ENCODE measurements at regions not wholly inside any gene's neighbourhood (a gene's known extent, or its start where the extent isn't known, plus 50 kb on each side); places are given as distances from the start of the nearest gene placed in this dataset.

- no peak for DNase-seq
Observed at GRCh38 chr2:226426292-226426736, 373.3 kb downstream of the IRS1 start.

- no peak for DNase-seq
Observed at GRCh38 chr2:226424971-226425370, 374.6 kb downstream of the IRS1 start.

DNA sequence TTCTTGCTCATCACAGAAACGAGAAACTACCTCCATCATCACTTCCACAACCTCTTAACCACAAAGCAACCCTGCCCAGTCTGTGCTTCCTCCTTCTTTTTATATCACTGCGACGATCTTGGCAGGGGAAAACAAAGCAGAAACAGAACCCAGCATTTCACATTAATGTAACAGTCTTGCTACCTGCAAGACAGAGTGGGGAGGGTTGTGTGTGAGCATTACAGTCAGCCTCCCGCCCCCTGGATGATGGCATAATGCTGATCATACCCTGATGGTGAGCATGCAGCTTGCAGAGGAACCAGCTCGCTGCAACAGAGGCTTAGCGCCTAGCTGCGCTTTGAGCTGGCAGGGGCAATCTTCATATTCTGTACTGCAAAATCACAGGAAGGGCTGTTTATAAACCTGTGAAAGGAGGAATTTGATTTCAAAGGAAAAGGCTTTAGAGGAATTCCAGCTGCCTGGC is 376.1 kb downstream of the IRS1 start:
- DNase-seq: no peak

DNA sequence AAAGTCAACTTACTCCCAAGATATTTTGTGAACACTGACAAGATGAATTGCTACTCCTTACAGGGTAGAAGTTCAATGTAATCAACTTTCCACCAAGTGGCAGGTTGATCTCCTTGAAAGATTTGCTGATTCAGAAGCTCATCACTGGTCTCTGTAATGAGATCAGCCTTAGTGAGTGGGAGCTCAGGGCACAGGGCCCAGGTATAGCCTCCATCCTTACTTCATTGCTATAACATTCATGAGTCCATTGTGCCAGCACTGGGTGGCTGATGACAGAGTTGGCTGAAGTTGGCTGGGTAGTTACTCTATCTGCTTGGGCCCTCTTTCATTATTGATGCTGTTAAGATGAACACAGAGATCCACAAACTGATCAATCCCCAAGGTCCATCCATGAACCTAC is 379.0 kb downstream of the IRS1 start:
- no peak for DNase-seq

DNA sequence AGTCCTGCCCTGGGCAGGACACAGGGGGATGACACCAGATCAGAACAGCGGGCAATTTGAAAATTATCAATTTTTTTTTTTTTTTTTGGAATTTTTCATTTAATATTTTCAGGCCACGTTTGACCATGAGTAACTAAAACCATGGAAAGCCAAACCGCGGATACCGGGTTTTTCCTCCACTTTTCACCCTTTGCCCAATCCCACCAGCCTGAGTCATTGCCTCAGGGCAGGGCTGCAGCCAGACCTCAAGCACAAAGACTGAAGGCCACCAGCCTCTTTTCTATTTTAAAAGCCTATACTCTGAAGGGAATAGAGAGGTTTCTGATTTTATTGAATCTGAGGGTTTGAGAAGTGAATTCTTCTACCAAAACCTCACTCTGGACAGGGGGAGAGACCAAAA is 381.1 kb downstream of the IRS1 start:
- no peak for DNase-seq

- DNase-seq: no peak
Observed at GRCh38 chr2:226414335-226414734, 385.3 kb downstream of the IRS1 start.

DNA sequence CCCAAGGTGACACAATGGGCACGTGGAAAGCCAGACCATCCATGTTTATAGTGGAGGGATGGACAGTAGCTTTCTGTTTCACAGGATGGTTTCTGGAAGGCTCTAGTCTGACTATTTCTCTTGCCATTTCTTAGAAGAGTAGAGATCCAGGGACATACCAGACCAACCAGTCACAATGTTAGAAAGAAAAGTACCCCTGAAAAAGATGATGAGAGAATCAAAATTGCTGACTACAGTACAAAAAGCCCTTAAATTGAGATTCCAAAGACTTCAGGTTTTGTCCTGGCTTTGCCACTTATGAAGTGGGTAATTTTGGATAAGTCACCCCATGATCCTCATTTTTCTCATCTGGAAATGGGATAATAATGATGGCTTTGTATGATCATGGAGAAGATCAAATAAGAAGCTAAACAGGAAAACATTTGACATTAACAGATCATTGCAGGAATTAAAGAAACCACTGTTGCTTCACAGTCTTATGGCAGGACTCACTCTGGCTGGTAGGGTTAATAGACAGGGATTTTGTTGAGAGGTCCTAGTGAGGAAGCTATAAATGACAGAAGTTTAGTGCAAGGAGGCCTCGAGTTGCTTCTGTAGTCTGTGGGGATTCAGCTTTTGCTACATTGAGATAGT is 386.0 kb downstream of the IRS1 start:
- no peak for DNase-seq

DNA sequence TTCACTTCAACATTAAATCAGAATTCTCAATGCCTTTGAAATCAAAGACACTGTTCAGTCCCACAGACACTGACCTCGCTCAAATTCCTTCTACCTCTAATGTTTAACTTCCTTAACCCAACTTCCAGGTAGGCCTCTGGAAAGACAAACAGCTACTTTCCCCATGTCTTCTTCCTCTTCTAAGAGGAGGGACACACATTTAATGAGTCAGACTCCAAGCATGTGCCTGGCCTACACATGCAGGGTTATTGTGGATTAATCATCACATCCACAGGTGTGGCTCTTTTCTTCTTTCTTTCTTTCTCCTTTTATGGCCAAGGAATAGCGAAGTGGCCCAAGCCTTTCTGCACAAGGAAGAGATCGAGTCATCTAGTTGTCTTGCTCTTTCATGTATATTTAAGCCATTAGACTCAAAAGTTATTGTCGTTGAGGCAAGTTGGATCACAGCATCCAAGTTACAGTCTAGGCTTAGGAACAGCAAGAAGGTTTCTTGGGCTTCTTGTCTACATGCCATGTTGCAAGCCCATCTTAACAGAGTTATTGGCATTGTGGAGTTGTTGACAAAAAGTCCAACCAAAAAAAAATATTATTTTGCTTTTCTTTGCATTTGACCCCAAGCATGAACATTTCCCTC is 387.8 kb downstream of the IRS1 start:
- no peak for DNase-seq

DNA sequence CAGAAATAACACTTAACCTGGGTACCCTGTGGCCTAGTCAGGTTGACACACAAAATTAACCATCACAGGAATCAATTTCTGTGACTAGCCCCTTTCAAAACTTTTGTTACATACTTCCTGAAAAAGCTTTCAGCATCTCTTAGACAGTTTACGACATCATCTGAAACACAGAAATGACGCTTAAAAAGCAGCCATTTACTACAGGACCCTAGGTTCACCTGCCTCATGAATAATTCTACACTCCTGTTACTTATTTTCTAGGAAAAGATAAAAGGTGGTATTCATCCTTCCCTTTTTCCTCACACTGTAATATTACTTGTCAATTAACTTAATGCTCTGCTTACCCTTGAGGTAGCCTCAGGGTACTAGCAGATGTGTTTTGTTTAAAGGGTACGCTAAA is 388.4 kb downstream of the IRS1 start:
- no peak for DNase-seq

DNA sequence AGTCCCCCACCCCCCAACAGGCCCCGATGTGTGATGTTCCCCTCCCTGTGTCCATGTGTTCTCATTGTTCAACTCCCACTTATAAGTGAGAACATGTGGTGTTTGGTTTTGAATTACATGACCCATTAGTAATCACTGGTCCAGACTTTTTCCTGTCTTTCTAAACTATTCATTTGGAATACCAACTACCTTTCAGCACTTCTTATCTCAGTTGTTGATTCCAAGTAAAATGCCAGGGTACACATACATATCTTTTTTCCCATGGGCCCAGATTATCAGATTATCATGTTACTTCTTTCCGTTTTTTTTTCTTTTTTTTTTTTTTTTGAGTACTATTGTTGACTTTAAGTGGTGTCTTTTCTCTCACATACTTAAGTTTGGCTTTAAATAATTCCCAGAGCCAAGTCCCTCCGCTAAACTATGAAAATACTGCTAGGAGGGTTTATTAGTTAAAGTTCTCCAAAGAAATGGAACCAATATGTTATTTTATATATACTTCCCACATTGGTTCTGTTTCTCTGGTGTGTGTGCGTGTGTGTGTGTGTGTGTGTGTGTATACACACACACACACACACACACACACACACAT is 389.3 kb downstream of the IRS1 start:
- no peak for DNase-seq

DNA sequence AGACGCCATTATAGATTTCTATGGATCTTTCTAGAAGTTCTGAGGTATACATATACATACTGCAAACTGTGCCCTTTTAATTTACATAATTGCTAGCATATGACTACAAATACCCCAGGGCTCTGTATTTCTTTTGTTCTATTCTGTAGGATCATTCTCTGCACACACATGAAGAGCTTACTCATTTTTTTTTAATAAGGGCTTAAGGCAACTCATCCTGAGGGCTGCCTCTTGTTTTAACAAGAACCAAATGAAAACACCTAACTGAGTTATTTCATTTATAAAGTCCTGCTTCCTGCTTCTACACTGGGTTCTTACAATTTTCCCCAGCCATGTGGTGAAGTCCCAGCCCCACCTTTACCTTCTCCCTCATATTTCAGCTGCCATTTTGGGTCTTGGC is 390.5 kb downstream of the IRS1 start:
- DNase-seq: no peak

DNA sequence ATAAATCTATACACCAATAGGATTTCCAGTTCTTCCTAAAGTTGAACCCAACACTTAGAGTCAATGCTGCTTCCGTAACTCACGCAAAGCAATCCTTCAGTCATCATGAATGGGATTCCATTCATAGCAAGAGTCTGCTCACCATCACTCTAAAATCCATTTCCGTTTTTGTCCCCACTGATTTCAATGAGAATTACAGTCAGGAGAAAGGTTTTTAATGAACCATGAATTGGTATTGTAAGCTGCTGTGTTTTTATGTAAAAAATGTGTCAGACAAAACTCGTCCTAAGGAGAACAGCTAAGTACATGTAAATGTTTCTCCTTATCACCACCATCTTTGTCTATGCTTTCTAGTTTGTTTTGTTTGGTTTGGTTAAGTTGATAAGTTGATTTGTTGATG is 391.5 kb downstream of the IRS1 start:
- DNase-seq: no peak

DNA sequence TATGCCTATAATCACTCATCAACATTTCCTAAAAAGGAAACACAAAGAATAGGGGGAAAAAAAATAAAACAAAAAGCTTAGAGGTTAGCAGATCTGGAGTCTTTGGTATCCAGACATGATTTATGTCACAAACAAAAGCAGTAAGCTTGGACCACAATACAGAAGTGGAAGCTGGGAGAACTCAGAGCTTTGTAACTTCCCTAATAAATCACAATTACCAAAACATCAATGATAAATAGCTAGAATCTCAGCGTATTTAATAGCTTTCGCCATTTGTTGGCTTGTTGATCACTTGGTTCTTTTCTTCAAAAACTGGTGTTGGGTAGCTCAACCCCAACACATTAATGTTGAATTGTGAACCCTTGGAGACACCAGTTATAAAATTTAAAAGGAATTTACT is 392.5 kb downstream of the IRS1 start:
- DNase-seq: no peak

- no peak for DNase-seq
Observed at GRCh38 chr2:226405465-226405864, 394.2 kb downstream of the IRS1 start.

GRCh38 chr2:226403369-226403768 is 396.3 kb downstream of the IRS1 start:
- DNase-seq: no peak

- no peak for DNase-seq
Observed at GRCh38 chr2:226399006-226399405, 400.6 kb downstream of the IRS1 start.

DNA sequence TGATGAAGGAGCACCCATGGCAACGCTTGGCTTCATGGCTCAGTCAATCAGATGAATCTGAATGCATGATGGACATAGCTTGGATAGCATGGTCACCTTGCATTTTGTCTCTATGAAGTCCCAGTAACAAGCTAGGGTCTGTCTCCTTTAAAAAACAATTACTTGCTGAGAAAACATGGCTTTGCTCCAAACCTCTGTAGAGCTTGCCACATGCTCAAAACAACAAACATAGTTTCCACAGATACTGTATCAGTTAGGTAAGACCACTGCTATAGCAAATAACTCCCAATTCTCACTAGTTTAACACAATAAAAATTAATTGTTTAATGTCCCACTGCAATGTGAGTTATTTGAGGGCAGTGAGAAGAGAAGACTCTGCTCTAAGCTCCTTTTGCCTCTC is 401.0 kb downstream of the IRS1 start:
- no peak for DNase-seq

DNA sequence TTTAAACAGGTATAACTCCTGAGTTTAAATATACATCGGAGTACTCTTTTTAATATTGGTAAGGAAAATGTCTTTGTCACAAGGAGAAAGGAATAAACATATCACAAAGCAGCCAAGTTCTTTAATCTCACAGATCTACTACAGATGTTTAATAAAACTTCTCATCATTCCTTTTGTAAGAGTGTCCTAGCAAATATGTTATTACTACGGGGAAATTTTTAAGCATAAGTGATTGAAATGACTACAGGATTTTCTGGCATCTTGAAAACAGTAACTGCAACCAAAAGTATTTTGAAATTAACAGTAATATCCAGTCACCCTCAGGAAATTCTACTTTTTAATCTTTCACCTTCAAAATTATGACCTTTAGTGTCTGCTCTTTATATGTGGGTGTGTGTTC is 403.1 kb downstream of the IRS1 start:
- DNase-seq: no peak

- no peak for DNase-seq
Observed at GRCh38 chr2:226387499-226387942, 412.1 kb downstream of the IRS1 start.

- DNase-seq: no peak
Observed at GRCh38 chr2:226383461-226383860, 416.2 kb downstream of the IRS1 start.

DNA sequence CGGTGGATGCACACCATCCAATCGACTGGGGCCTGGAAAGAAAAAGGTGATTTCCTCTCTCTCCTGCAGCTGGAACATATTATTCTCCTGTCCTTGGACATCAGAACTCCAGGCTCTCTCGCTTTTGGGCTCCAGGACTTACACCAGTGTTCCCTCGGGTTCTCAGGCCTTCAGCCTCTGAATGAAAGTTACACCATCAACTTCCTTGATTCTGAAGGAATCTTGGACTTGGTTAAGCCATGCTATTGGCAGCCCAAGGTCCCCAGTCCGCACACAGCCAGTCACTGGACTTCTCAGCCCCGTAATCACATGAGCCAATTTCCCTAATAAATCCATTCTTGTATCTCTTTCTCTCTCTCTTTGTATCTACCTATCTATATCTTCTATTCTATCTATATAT is 418.9 kb downstream of the IRS1 start:
- no peak for DNase-seq

GRCh38 chr2:226378753-226379705 is 420.6 kb downstream of the IRS1 start:
- DNase-seq: no peak

GRCh38 chr2:226376516-226377180 is 423.0 kb downstream of the IRS1 start:
- no peak for DNase-seq

Data from effector CD4-positive, alpha-beta T cell (primary cell).